B cell (primary cell): ENCODE measurements at regions not wholly inside any gene's neighbourhood (a gene's known extent, or its start where the extent isn't known, plus 50 kb on each side); places are given as distances from the start of the nearest gene placed in this dataset.

Experiments
- CTCF ChIP-seq: fragments of 200-600 bp; IDR thresholded peaks from one replicate; pipeline ENCODE4 v1.8.0; 2022; ENCODE audit warnings: antibody characterized with exemption, mild to moderate bottlenecking
- EZH2 ChIP-seq: IDR thresholded peaks from 2 replicates; pipeline ENCODE4 v1.6.1; 2012; ENCODE audit warnings: borderline replicate concordance, low read depth, mild to moderate bottlenecking, moderate library complexity, low read length; ENCODE audit not compliant: insufficient read depth, poor library complexity, severe bottlenecking

GRCh38 chr4:20318001-20318908 lies 66.5 kb downstream of the SLIT2 start:
- TF ChIP-seq CTCF = no peak
- TF ChIP-seq EZH2 = no peak
